NT2/D1 (cell line): ENCODE measurements at regions not wholly inside any gene's neighbourhood (a gene's known extent, or its start where the extent isn't known, plus 50 kb on each side); places are given as distances from the start of the nearest gene placed in this dataset.

ENCODE experiments used
- SUZ12 ChIP-seq: IDR thresholded peaks from 2 replicates; pipeline ENCODE4 v1.6.1; 2011; ENCODE audit not compliant: insufficient read length, insufficient read depth; ENCODE audit errors: extremely low read depth
- ZNF274 ChIP-seq: IDR thresholded peaks from 2 replicates; pipeline ENCODE4 v1.6.1; 2011; ENCODE audit warnings: mild to moderate bottlenecking, low read depth, low read length

DNA sequence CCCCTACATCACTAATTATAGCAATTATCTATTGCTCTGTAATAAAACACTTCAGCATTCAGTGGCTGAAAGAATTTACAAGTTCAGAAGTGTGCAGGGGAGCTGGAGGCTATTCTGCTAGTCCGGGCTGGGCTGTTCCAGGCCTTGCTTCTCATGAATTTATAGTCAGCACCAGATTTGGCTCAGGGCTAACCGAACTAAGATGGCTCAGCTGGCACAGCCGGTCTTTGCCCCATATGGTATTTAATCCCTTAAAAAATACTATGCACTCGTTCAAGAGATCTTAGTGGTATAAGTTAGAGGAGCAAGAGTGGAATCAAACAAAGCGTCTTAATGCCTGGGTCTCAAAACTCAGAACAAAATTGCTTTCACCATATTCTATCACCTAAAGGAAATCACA lies 932.9 kb downstream of the XPNPEP1 start:
- no peak for TF ChIP-seq SUZ12
- no peak for TF ChIP-seq ZNF274
